ENCODE measurements at regions not wholly inside any gene's neighbourhood (a gene's known extent, or its start where the extent isn't known, plus 50 kb on each side); places are given as distances from the start of the nearest gene placed in this dataset.
"Not testable (repeated sequence)": the region's sequence is repeated elsewhere in the genome, so short reads cannot be mapped to it uniquely, and the experiment has no call there.

- not testable (repeated sequence) for DNase-seq
Observed at GRCh38 chr14:106722813-106723687, 1196.7 kb downstream of the TMEM121 start.

GRCh38 chr14:106727962-106728361 is 1201.6 kb downstream of the TMEM121 start:
- DNase-seq = not testable (repeated sequence)

- DNase-seq = no peak
Observed at GRCh38 chr14:106728611-106729010, 1202.2 kb downstream of the TMEM121 start.

GRCh38 chr14:106729551-106729950 is 1203.2 kb downstream of the TMEM121 start:
- no peak for DNase-seq

- no peak for DNase-seq
Observed at GRCh38 chr14:106733771-106734170, 1207.4 kb downstream of the TMEM121 start.

GRCh38 chr14:106737021-106737420 is 1210.6 kb downstream of the TMEM121 start:
- DNase-seq = no peak

- no peak for DNase-seq
Observed at GRCh38 chr14:106738075-106738474, 1211.7 kb downstream of the TMEM121 start.

GRCh38 chr14:106738598-106739258 is 1212.3 kb downstream of the TMEM121 start:
- not testable (repeated sequence) for DNase-seq

- DNase-seq = not testable (repeated sequence)
Observed at GRCh38 chr14:106741086-106741827, 1214.9 kb downstream of the TMEM121 start.

- not testable (repeated sequence) for DNase-seq
Observed at GRCh38 chr14:106745016-106745767, 1218.8 kb downstream of the TMEM121 start.

- DNase-seq = not testable (repeated sequence)
Observed at GRCh38 chr14:106750089-106750488, 1223.7 kb downstream of the TMEM121 start.

GRCh38 chr14:106753751-106754150 is 1227.4 kb downstream of the TMEM121 start:
- DNase-seq = not testable (repeated sequence)

GRCh38 chr14:106757444-106757843 is 1231.1 kb downstream of the TMEM121 start:
- DNase-seq = not testable (repeated sequence)

GRCh38 chr14:106761886-106762816 is 1235.8 kb downstream of the TMEM121 start:
- not testable (repeated sequence) for DNase-seq

- DNase-seq = not testable (repeated sequence)
Observed at GRCh38 chr14:106764968-106765369, 1238.6 kb downstream of the TMEM121 start.

- no peak for DNase-seq
Observed at GRCh38 chr14:106766145-106766544, 1239.8 kb downstream of the TMEM121 start.

- DNase-seq = not testable (repeated sequence)
Observed at GRCh38 chr14:106766551-106767277, 1240.3 kb downstream of the TMEM121 start.

- not testable (repeated sequence) for DNase-seq
Observed at GRCh38 chr14:106768230-106768629, 1241.8 kb downstream of the TMEM121 start.

GRCh38 chr14:106768972-106769700 is 1242.8 kb downstream of the TMEM121 start:
- not testable (repeated sequence) for DNase-seq
